ENCODE measurements at regions not wholly inside any gene's neighbourhood (a gene's known extent, or its start where the extent isn't known, plus 50 kb on each side); places are given as distances from the start of the nearest gene placed in this dataset.

GRCh38 chr2:103963146-103963725 is 890.7 kb upstream of the POU3F3 start:
- no peaks in the 10 kb centered on the region for H3K27me3 ChIP-seq (ENCODE audit: insufficient read depth, low read length)
- no peaks in the 10 kb centered on the region; the same call in 1 of the 2 replicates for H3K4me1 ChIP-seq (ENCODE audit: insufficient read depth, low read length)
- no peaks in the 10 kb centered on the region for H3K79me1 ChIP-seq (ENCODE audit: insufficient read depth, low read depth, low read length, poor library complexity, severe bottlenecking)
- no peak overlapping the region for H3T11ph ChIP-seq (ENCODE audit: low read length)
- no peak overlapping the region for H3K4ac ChIP-seq (ENCODE audit: low read depth, low read length)
- no peak overlapping the region for H3K14ac ChIP-seq (ENCODE audit: insufficient read depth, low read length)
- no peak overlapping the region for H3K4me2 ChIP-seq (ENCODE audit: insufficient read depth, insufficient read length, low read length)
- H3K9me3 ChIP-seq (ENCODE audit: control insufficient read depth, low read depth, low read length), result no peaks in the 10 kb centered on the region
- peaks cover 2 to 3% of the 10 kb centered on the region in 2 experiments; a peak in 1 of 4 replicates for H3K4me1 Mint-ChIP-seq
- H2AK5ac ChIP-seq (ENCODE audit: insufficient read length, low read length), result no peak overlapping the region
- H3K23me2 ChIP-seq (ENCODE audit: insufficient read length, low read depth, low read length, poor library complexity, severe bottlenecking), result no peaks in the 10 kb centered on the region
- DNase-seq, result no peak
- no peak overlapping the region for H4K5ac ChIP-seq (ENCODE audit: insufficient read length, low read depth, low read length)
- no peak overlapping the region for H3K9ac ChIP-seq (ENCODE audit: extremely low read depth, insufficient read length, low read length)
- no peak overlapping the region for H2BK5ac ChIP-seq (ENCODE audit: insufficient read length, low read length)
- TF ChIP-seq CTCF (conservative IDR thresholded peaks at IDR 0.05), result no peak
- H3K36me3 Mint-ChIP-seq (ENCODE audit: insufficient read depth in 1 of 3, low read depth in 3 of 3), result peaks cover 0 to 4% (median 3%) of the 10 kb centered on the region in 3 experiments; a peak in 3 of 7 replicates
- no peak overlapping the region for H3K4me3 Mint-ChIP-seq
- H3K27ac Mint-ChIP-seq, result 0 out of 7 replicates have a peak overlapping the region, but pooled peaks of 1 of the 3 experiments have one; percentile 23
- H2BK15ac ChIP-seq (ENCODE audit: low read depth, low read length), result no peak overlapping the region
- H2BK20ac ChIP-seq (ENCODE audit: low read depth, low read length, poor library complexity, severe bottlenecking), result no peak overlapping the region
- H2AFZ ChIP-seq (ENCODE audit: low read length), result no peak overlapping the region
- no peaks in the 10 kb centered on the region for H3K27me3 Mint-ChIP-seq (ENCODE audit: low read depth)
- no peaks in the 10 kb centered on the region for H3K79me2 ChIP-seq (ENCODE audit: insufficient read depth, low read length)
- H3K27ac ChIP-seq (ENCODE audit: insufficient read length, low read depth, low read length), result no peak overlapping the region
- no peak overlapping the region for H2BK12ac ChIP-seq (ENCODE audit: insufficient read length, low read depth, low read length)
- no peaks in the 10 kb centered on the region for H4K20me1 ChIP-seq (ENCODE audit: control insufficient read depth, insufficient read depth, insufficient read length)
- no peak overlapping the region for H4K8ac ChIP-seq (replicated peaks; ENCODE audit: insufficient read length, low read depth, low read length)
- no CpG with 5 or more reads among the region's 5 CpGs for WGBS (ENCODE audit: extremely low coverage, insufficient read length, low lambda C conversion rate)
- no peak overlapping the region for H3K18ac ChIP-seq (ENCODE audit: insufficient read length, low read depth, low read length)
- no peak overlapping the region for H2BK120ac ChIP-seq (ENCODE audit: low read depth, low read length, poor library complexity, severe bottlenecking)
- H4K91ac ChIP-seq (ENCODE audit: insufficient read length, low read depth, low read length), result no peak overlapping the region
- no peak overlapping the region for H3K23ac ChIP-seq (ENCODE audit: insufficient read length, low read depth, low read length)
- peaks cover 0 to 4% of the 10 kb centered on the region in 2 experiments; a peak in 3 of 5 replicates for H3K9me3 Mint-ChIP-seq
- H3K56ac ChIP-seq (ENCODE audit: insufficient read length, low read depth, low read length), result no peak overlapping the region

Data from H9 (cell line).